HL-60 (cell line): ENCODE measurements at regions not wholly inside any gene's neighbourhood (a gene's known extent, or its start where the extent isn't known, plus 50 kb on each side); places are given as distances from the start of the nearest gene placed in this dataset.

ENCODE experiments used
- DNase-seq, 2 experiments: peaks; one replicate each; pipeline ENCODE4 v3.0.0-alpha.2; 2010 to 2020; ENCODE audit warnings: low read depth in 1 of 2, low spot score in 1 of 2
- H3K27ac ChIP-seq: fragments of 250-450 bp; sonication (Bioruptor Pico); replicated peaks from 2 replicates; pipeline ENCODE4 v1.5.1; 2020; ENCODE audit warnings: mild to moderate bottlenecking, moderate library complexity
- H3K27me3 ChIP-seq: fragments of 250-450 bp; sonication (Bioruptor Pico); 2 replicates; pipeline ENCODE4 v1.5.1; 2021; ENCODE audit warnings: mild to moderate bottlenecking, moderate library complexity; ENCODE audit not compliant: insufficient read depth, poor library complexity, severe bottlenecking
- H3K4me3 ChIP-seq: replicated peaks from 2 replicates; pipeline ENCODE4 v1.5.1; 2011; ENCODE audit warnings: mild to moderate bottlenecking, control low read depth, low read length; ENCODE audit not compliant: insufficient read depth
- GABPA ChIP-seq: IDR thresholded peaks from 2 replicates; pipeline ENCODE4 v1.6.1; 2012; ENCODE audit warnings: low read depth
- POLR2AphosphoS5 ChIP-seq: IDR thresholded peaks from 2 replicates; pipeline ENCODE4 v1.6.1; 2012; ENCODE audit warnings: low read depth
- SPI1 ChIP-seq: IDR thresholded peaks from 2 replicates; pipeline ENCODE4 v1.6.1; 2012; ENCODE audit warnings: low read depth, mild to moderate bottlenecking, borderline replicate concordance
- TF ChIP-seq, protein P1 (sequence below): IDR thresholded peaks from 2 replicates; pipeline ENCODE4 v1.6.1; 2012; ENCODE audit warnings: low read depth; ENCODE audit not compliant: insufficient replicate concordance
- TF ChIP-seq, protein P2 (sequence below): IDR thresholded peaks from one replicate; pipeline ENCODE4 v1.5.1; 2011; ENCODE audit warnings: low read length, control low read depth, inconsistent platforms; ENCODE audit not compliant: insufficient read depth

DNA sequence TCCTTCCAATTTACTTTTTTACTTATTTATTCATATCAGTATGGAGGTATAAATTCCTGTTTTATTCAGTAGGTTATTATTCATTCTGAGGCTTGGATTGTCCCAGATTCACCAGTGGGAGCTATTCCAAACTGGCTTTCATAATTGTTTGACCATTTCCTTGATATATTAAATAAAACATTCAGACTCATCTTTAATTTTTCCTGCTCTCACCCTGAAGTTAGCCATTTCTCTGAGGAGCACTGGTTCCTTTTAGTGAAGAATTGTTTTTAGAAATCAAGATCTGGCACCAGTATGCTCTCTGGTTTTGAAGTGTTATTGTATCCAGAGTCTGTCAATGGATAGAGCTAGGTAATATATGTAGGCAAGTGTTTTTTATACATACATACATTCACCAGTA is 66.9 kb upstream of the DCBLD2 start:
- Histone ChIP-seq H3K27ac (no peak overlapping the region), H3K27me3 (no peaks in the 10 kb centered on the region), H3K4me3 (no peak overlapping the region)
- no peak for DNase-seq
- TF ChIP-seq POLR2AphosphoS5: no peak
- no peak for TF ChIP-seq SPI1
- TF ChIP-seq GABPA: no peak
- TF ChIP-seq, protein P1, sequence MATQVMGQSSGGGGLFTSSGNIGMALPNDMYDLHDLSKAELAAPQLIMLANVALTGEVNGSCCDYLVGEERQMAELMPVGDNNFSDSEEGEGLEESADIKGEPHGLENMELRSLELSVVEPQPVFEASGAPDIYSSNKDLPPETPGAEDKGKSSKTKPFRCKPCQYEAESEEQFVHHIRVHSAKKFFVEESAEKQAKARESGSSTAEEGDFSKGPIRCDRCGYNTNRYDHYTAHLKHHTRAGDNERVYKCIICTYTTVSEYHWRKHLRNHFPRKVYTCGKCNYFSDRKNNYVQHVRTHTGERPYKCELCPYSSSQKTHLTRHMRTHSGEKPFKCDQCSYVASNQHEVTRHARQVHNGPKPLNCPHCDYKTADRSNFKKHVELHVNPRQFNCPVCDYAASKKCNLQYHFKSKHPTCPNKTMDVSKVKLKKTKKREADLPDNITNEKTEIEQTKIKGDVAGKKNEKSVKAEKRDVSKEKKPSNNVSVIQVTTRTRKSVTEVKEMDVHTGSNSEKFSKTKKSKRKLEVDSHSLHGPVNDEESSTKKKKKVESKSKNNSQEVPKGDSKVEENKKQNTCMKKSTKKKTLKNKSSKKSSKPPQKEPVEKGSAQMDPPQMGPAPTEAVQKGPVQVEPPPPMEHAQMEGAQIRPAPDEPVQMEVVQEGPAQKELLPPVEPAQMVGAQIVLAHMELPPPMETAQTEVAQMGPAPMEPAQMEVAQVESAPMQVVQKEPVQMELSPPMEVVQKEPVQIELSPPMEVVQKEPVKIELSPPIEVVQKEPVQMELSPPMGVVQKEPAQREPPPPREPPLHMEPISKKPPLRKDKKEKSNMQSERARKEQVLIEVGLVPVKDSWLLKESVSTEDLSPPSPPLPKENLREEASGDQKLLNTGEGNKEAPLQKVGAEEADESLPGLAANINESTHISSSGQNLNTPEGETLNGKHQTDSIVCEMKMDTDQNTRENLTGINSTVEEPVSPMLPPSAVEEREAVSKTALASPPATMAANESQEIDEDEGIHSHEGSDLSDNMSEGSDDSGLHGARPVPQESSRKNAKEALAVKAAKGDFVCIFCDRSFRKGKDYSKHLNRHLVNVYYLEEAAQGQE: no peak
- TF ChIP-seq, protein P2, sequence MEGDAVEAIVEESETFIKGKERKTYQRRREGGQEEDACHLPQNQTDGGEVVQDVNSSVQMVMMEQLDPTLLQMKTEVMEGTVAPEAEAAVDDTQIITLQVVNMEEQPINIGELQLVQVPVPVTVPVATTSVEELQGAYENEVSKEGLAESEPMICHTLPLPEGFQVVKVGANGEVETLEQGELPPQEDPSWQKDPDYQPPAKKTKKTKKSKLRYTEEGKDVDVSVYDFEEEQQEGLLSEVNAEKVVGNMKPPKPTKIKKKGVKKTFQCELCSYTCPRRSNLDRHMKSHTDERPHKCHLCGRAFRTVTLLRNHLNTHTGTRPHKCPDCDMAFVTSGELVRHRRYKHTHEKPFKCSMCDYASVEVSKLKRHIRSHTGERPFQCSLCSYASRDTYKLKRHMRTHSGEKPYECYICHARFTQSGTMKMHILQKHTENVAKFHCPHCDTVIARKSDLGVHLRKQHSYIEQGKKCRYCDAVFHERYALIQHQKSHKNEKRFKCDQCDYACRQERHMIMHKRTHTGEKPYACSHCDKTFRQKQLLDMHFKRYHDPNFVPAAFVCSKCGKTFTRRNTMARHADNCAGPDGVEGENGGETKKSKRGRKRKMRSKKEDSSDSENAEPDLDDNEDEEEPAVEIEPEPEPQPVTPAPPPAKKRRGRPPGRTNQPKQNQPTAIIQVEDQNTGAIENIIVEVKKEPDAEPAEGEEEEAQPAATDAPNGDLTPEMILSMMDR: no peak

DNA sequence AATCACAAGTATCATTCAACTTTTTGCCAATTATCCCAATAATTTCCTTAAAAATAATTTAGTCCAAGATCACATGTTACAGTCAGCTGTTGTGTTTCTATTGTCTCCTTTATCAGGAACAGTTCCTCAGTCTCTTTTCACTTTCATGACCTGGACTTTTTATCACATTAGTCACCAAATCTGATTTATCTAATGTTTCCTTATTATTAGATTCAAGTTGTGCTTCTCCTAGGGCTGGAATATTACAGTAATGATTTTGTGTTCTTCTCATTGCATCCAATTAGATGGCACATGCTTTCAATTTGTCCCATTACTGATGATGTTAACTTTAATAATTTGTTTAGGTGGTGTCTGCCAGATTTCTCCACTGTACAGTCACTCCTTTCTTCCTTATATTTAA is 66.3 kb upstream of the DCBLD2 start:
- Histone ChIP-seq H3K4me3 (no peak overlapping the region), H3K27me3 (no peaks in the 10 kb centered on the region)

DNA sequence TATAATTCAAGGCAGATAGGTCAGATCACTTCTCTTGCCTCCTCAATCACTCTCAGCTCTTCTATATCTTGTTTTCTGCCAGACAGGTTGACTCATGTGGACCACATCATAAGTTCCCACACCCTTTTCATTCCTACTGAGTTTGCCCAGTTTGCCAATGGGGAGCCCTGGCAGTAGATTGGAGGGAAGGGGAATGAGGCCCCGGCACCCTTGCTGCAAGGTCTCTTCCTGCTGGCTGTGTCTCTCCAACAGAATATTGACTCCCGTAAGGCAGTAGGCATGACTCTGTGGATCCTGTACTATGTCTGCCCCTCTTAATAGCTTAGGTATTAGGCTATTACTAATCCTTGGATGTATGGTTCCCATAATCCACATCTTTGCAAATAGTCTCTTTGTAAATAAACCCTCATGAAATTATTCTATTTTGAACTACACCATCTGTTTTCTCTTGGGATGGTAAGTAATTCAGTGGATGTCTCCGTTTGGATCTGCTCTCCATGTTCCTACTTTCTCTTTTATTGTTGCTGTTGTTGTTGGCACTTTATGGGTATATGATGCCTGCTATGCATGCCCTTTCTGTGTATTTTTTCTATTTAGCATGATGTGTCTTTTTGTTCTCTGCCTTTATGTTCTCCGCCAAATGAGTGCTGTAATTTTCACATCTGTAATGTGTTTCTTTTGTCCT is 65.5 kb upstream of the DCBLD2 start:
- no peaks in the 10 kb centered on the region for H3K27me3 ChIP-seq
- no peak overlapping the region for H3K4me3 ChIP-seq
- no peak overlapping the region for H3K27ac ChIP-seq
- TF ChIP-seq SPI1: no peak
- no peak for TF ChIP-seq GABPA
- TF ChIP-seq POLR2AphosphoS5: no peak
- TF ChIP-seq, protein P1: no peak
- TF ChIP-seq, protein P2: no peak
- no peak for DNase-seq

More for the DNA sequence above, 66.3 kb upstream of the DCBLD2 start:
- no peak for TF ChIP-seq POLR2AphosphoS5
- TF ChIP-seq, protein P2: no peak
- TF ChIP-seq SPI1: no peak
- no peak for TF ChIP-seq GABPA
- DNase-seq: no peak
- no peak overlapping the region for H3K27ac ChIP-seq

DNA sequence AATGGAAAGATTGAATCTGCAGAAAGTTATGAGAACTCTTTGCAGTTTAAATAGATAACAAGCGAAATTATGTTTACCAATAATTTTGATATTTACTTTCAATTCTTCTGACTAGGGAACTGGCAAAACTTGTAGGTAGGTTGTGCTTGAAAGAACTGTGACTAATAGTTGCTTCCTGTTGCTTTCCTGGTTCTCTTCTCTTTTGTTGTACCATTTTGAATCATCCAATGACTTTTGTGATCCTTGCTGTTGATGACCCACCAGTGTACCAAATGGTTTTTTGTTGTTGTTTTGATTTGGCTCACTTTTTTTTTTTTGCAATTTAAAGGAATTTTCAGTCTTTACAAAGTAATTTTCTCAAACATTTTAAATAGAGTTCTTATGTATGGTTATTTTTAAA is 64.9 kb upstream of the DCBLD2 start:
- Histone ChIP-seq H3K27me3 (no peaks in the 10 kb centered on the region), H3K27ac (no peak overlapping the region)
- no peak for DNase-seq

More for the DNA sequence above, 64.9 kb upstream of the DCBLD2 start:
- TF ChIP-seq, protein P1: no peak
- TF ChIP-seq SPI1 (no peak), POLR2AphosphoS5 (no peak), GABPA (no peak)
- TF ChIP-seq, protein P2: no peak
- H3K4me3 ChIP-seq: no peak overlapping the region
